H9 (cell line): ENCODE measurements at regions not wholly inside any gene's neighbourhood (a gene's known extent, or its start where the extent isn't known, plus 50 kb on each side); places are given as distances from the start of the nearest gene placed in this dataset.

Source experiments
- DNase-seq: peaks from one replicate; pipeline ENCODE4 v3.0.0-alpha.2; 2017
- H2AFZ ChIP-seq: one replicate; pipeline ENCODE4 v1.6.1; 2013; ENCODE audit warnings: mild to moderate bottlenecking, low read length, control low read depth, moderate library complexity
- H2AK5ac ChIP-seq: 2 replicates; pipeline ENCODE4 v1.6.1; 2013; ENCODE audit warnings: low read length, control low read depth, mixed read lengths; ENCODE audit not compliant: insufficient read length
- H2BK120ac ChIP-seq: one replicate; pipeline ENCODE4 v1.6.1; 2013; ENCODE audit warnings: low read depth, mild to moderate bottlenecking, low read length, control low read depth, inconsistent platforms; ENCODE audit not compliant: poor library complexity, severe bottlenecking
- H2BK12ac ChIP-seq: 2 replicates; pipeline ENCODE4 v1.6.1; 2013; ENCODE audit warnings: low read length, control low read depth, mixed read lengths, low read depth; ENCODE audit not compliant: insufficient read length
- H2BK15ac ChIP-seq: 2 replicates; pipeline ENCODE4 v1.6.1; 2013; ENCODE audit warnings: low read depth, low read length, control low read depth
- H2BK20ac ChIP-seq: one replicate; pipeline ENCODE4 v1.6.1; 2013; ENCODE audit warnings: low read depth, mild to moderate bottlenecking, low read length, control low read depth, inconsistent platforms; ENCODE audit not compliant: poor library complexity, severe bottlenecking
- H2BK5ac ChIP-seq: 2 replicates; pipeline ENCODE4 v1.6.1; 2013; ENCODE audit warnings: low read length, control low read depth, mixed read lengths; ENCODE audit not compliant: insufficient read length
- H3K14ac ChIP-seq: 2 replicates; pipeline ENCODE4 v1.6.1; 2013; ENCODE audit warnings: low read length, control low read depth; ENCODE audit not compliant: insufficient read depth
- H3K18ac ChIP-seq: 2 replicates; pipeline ENCODE4 v1.6.1; 2013; ENCODE audit warnings: low read depth, mild to moderate bottlenecking, mixed read lengths, low read length, control low read depth; ENCODE audit not compliant: insufficient read length
- H3K23ac ChIP-seq: 2 replicates; pipeline ENCODE4 v1.6.1; 2013; ENCODE audit warnings: low read length, control low read depth, mixed read lengths, low read depth; ENCODE audit not compliant: insufficient read length
- H3K23me2 ChIP-seq: 2 replicates; pipeline ENCODE4 v1.6.1; 2013; ENCODE audit warnings: low read depth, mild to moderate bottlenecking, mixed read lengths, low read length, control low read depth; ENCODE audit not compliant: insufficient read length, poor library complexity, severe bottlenecking
- H3K27ac ChIP-seq: 2 replicates; pipeline ENCODE4 v1.5.1; 2013; ENCODE audit warnings: low read length, control low read depth, mixed read lengths, low read depth; ENCODE audit not compliant: insufficient read length
- H3K27me3 ChIP-seq: 2 replicates; pipeline ENCODE4 v1.6.1; 2013; ENCODE audit warnings: low read length, control low read depth, inconsistent platforms; ENCODE audit not compliant: insufficient read depth
- H3K4ac ChIP-seq: 2 replicates; pipeline ENCODE4 v1.6.1; 2013; ENCODE audit warnings: low read depth, mild to moderate bottlenecking, control low read depth, inconsistent platforms, low read length, moderate library complexity
- H3K4me1 ChIP-seq: 2 replicates; pipeline ENCODE4 v1.6.1; 2013; ENCODE audit warnings: low read length, control low read depth, inconsistent platforms; ENCODE audit not compliant: insufficient read depth
- H3K4me2 ChIP-seq: 2 replicates; pipeline ENCODE4 v1.6.1; 2013; ENCODE audit warnings: low read length, control low read depth, mixed read lengths; ENCODE audit not compliant: insufficient read length, insufficient read depth
- H3K56ac ChIP-seq: 2 replicates; pipeline ENCODE4 v1.6.1; 2013; ENCODE audit warnings: low read depth, mild to moderate bottlenecking, mixed read lengths, low read length, control low read depth; ENCODE audit not compliant: insufficient read length
- H3K79me1 ChIP-seq: 2 replicates; pipeline ENCODE4 v1.6.1; 2013; ENCODE audit warnings: low read depth, mild to moderate bottlenecking, moderate library complexity, low read length, control low read depth, inconsistent platforms; ENCODE audit not compliant: insufficient read depth, poor library complexity, severe bottlenecking
- H3K79me2 ChIP-seq: 2 replicates; pipeline ENCODE4 v1.6.1; 2013; ENCODE audit warnings: low read length, control low read depth, inconsistent platforms; ENCODE audit not compliant: insufficient read depth
- H3K9ac ChIP-seq: 2 replicates; pipeline ENCODE4 v1.6.1; 2013; ENCODE audit warnings: low read length, control low read depth, mixed read lengths; ENCODE audit not compliant: insufficient read length; ENCODE audit errors: extremely low read depth
- H3K9me3 ChIP-seq: one replicate; pipeline ENCODE4 v1.6.1; 2013; ENCODE audit warnings: low read depth, low read length, inconsistent platforms; ENCODE audit not compliant: control insufficient read depth
- H3T11ph ChIP-seq: one replicate; pipeline ENCODE4 v1.6.1; 2013; ENCODE audit warnings: mild to moderate bottlenecking, low read length, control low read depth, inconsistent platforms
- H4K20me1 ChIP-seq: one replicate; pipeline ENCODE4 v1.6.1; 2013; ENCODE audit not compliant: control insufficient read depth, insufficient read length, insufficient read depth
- H4K5ac ChIP-seq: 2 replicates; pipeline ENCODE4 v1.6.1; 2013; ENCODE audit warnings: low read depth, mild to moderate bottlenecking, mixed read lengths, low read length, control low read depth; ENCODE audit not compliant: insufficient read length
- H4K8ac ChIP-seq: replicated peaks from 2 replicates; pipeline ENCODE4 v1.6.1; 2013; ENCODE audit warnings: low read length, control low read depth, mixed read lengths, low read depth; ENCODE audit not compliant: insufficient read length
- H4K91ac ChIP-seq: 2 replicates; pipeline ENCODE4 v1.6.1; 2013; ENCODE audit warnings: low read depth, mild to moderate bottlenecking, moderate library complexity, mixed read lengths, low read length, control low read depth; ENCODE audit not compliant: insufficient read length
- H3K27ac Mint-ChIP-seq, 3 experiments: 2 replicates in 2 of 3; 3 replicates in 1 of 3; pipeline ENCODE4 v1.8.0; 2020 to 2021; ENCODE audit warnings: mixed read lengths in 3 of 3, mild to moderate bottlenecking in 1 of 3, moderate library complexity in 1 of 3
- H3K27me3 Mint-ChIP-seq: 2 replicates; pipeline ENCODE4 v1.8.0; 2021; ENCODE audit warnings: low read depth, mild to moderate bottlenecking, moderate library complexity, mixed read lengths
- H3K36me3 Mint-ChIP-seq, 3 experiments: 2 replicates in 2 of 3; 3 replicates in 1 of 3; pipeline ENCODE4 v1.8.0; 2020 to 2021; ENCODE audit warnings: low read depth in 3 of 3, mixed read lengths in 3 of 3; ENCODE audit not compliant: insufficient read depth in 1 of 3
- H3K4me1 Mint-ChIP-seq, 2 experiments: 2 replicates each; pipeline ENCODE4 v1.8.0; 2020; ENCODE audit warnings: mixed read lengths in 2 of 2
- H3K4me3 Mint-ChIP-seq, 2 experiments: 2 replicates in 1 of 2; 3 replicates in 1 of 2; pipeline ENCODE4 v1.8.0; 2020 to 2021; ENCODE audit warnings: mild to moderate bottlenecking in 2 of 2, mixed read lengths in 2 of 2, moderate library complexity in 1 of 2
- H3K9me3 Mint-ChIP-seq, 2 experiments: 2 replicates in 1 of 2; 3 replicates in 1 of 2; pipeline ENCODE4 v1.8.0; 2020; ENCODE audit warnings: mild to moderate bottlenecking in 2 of 2, mixed read lengths in 2 of 2, moderate library complexity in 1 of 2
- CTCF ChIP-seq: fragments of 200-600 bp; sonication (generic); conservative IDR thresholded peaks from 3 replicates; pipeline ENCODE4 v1.8.0; 2021; ENCODE audit warnings: antibody characterized with exemption, mild to moderate bottlenecking
- WGBS: extraction: QIAGEN DNeasy Blood & Tissue Kit; methylation state at CpG from one replicate; pipeline ENCODE4 v1.1.7; 2013; ENCODE audit warnings: missing lambda C conversion rate, low lambda C conversion rate, mixed read lengths; ENCODE audit not compliant: insufficient read length; ENCODE audit errors: extremely low coverage; 5-methylcytosine and 5-hydroxymethylcytosine counted together

GRCh38 chr17:77534137-77534536, 393.4 kb downstream of the SEC14L1 start:
- H4K8ac ChIP-seq = no peak overlapping the region
- Mint-ChIP-seq H3K4me3 (no peak overlapping the region), H3K36me3 (peaks cover 0 to 9% (median 4%) of the 10 kb centered on the region in 3 experiments; a peak in 5 of 7 replicates), H3K27ac (no peak overlapping the region), H3K9me3 (peaks cover 14 to 16% of the 10 kb centered on the region in 2 experiments), H3K4me1 (peaks cover 4 to 8% of the 10 kb centered on the region in 2 experiments; a peak in 3 of 4 replicates), H3K27me3 (peaks cover 47% of the 10 kb centered on the region)
- no peak overlapping the region for H3K4ac ChIP-seq
- TF ChIP-seq CTCF = no peak
- H2BK20ac ChIP-seq = no peak overlapping the region
- H3K23ac ChIP-seq = no peak overlapping the region
- H3K4me2 ChIP-seq = no peak overlapping the region
- H4K91ac ChIP-seq = no peak overlapping the region
- no peak overlapping the region for H2AK5ac ChIP-seq
- H2BK5ac ChIP-seq = no peak overlapping the region
- no peak overlapping the region for H2BK120ac ChIP-seq
- H3K27me3 ChIP-seq = no peaks in the 10 kb centered on the region; the same call in 1 of the 2 replicates
- H2BK15ac ChIP-seq = no peak overlapping the region
- no peaks in the 10 kb centered on the region for H3K23me2 ChIP-seq
- H3K56ac ChIP-seq = no peak overlapping the region
- H3K79me1 ChIP-seq = no peaks in the 10 kb centered on the region
- no peak overlapping the region for H2AFZ ChIP-seq
- no peak overlapping the region for H2BK12ac ChIP-seq
- H3T11ph ChIP-seq = no peak overlapping the region
- H3K14ac ChIP-seq = no peak overlapping the region
- no peak overlapping the region for H4K5ac ChIP-seq
- no peaks in the 10 kb centered on the region; the same call in 1 of the 2 replicates for H3K4me1 ChIP-seq
- H3K18ac ChIP-seq = no peak overlapping the region
- no peak overlapping the region for H3K9ac ChIP-seq
- no peaks in the 10 kb centered on the region for H3K9me3 ChIP-seq
- no peaks in the 10 kb centered on the region for H3K79me2 ChIP-seq
- no peak overlapping the region for H3K27ac ChIP-seq
- H4K20me1 ChIP-seq = no peaks in the 10 kb centered on the region
- peak; percentile 20 for DNase-seq
- WGBS = no CpG with 5 or more reads among the region's 5 CpGs
